GM12873 (cell line): ENCODE measurements at regions not wholly inside any gene's neighbourhood (a gene's known extent, or its start where the extent isn't known, plus 50 kb on each side); places are given as distances from the start of the nearest gene placed in this dataset.

ENCODE experiments used
- TF ChIP-seq, protein P1 (sequence below): IDR thresholded peaks from 2 replicates; pipeline ENCODE4 v1.5.1; 2012; ENCODE audit warnings: low read depth, mild to moderate bottlenecking, moderate library complexity, low read length, control low read depth; ENCODE audit not compliant: insufficient read depth; ENCODE audit errors: missing control alignments

DNA sequence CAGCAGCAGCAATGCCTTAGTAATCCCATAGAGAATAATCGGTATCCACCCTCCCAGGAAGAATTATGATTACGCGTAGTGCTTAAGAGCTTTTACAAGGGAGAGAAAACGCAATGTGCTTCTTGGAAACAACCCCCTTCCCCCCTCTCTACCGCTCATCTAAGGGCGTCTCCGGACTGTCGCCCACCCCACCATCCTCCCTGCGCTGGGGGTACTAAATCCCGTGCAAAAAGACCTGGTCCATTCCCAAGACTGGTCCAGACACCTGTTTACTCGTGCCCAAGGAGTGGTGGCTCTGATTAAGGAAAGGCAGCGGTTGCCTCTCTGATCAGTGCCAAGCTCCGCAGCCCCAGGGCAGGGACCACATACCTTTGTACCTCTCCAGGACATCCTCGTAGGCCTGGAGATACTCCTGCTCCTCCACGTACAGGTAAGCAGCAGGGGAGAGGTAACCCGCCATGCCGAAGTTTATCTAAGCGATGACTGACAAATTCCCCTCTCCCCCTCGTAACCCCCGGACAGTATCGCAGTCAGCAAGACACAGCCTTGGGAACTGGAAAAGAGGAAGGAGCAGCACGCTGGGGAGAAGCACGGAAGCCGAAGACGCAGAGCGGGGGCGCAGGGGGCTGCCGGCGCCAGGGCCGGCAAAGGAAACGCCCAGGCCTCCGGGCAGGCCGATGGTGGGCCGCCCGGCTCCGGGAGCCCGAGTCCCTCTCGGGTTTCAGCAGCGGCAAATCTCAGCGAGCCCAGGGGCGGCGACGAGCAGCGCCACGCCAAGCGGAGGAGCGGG, 112.0 kb upstream of the BEND6 start:
- TF ChIP-seq, protein P1, sequence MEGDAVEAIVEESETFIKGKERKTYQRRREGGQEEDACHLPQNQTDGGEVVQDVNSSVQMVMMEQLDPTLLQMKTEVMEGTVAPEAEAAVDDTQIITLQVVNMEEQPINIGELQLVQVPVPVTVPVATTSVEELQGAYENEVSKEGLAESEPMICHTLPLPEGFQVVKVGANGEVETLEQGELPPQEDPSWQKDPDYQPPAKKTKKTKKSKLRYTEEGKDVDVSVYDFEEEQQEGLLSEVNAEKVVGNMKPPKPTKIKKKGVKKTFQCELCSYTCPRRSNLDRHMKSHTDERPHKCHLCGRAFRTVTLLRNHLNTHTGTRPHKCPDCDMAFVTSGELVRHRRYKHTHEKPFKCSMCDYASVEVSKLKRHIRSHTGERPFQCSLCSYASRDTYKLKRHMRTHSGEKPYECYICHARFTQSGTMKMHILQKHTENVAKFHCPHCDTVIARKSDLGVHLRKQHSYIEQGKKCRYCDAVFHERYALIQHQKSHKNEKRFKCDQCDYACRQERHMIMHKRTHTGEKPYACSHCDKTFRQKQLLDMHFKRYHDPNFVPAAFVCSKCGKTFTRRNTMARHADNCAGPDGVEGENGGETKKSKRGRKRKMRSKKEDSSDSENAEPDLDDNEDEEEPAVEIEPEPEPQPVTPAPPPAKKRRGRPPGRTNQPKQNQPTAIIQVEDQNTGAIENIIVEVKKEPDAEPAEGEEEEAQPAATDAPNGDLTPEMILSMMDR = no peak

DNA sequence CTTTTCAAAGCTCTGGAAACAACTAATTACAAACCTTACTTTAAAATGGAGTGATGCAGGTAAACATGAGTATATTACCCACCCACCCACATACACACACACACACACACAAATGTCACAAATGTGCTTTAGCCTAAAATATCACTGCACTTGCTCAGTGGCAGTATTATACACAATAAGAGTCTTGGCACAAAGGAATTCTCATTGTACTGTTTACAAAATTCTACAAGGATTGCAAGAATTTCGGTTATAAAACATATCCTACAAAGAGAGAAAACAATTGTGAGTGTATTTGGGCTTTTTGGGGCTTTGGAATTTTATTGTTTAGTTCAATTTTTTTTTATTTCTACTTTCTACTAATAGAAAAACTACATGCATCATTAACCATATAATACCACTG, 113.2 kb upstream of the BEND6 start:
- TF ChIP-seq, protein P1 = no peak

DNA sequence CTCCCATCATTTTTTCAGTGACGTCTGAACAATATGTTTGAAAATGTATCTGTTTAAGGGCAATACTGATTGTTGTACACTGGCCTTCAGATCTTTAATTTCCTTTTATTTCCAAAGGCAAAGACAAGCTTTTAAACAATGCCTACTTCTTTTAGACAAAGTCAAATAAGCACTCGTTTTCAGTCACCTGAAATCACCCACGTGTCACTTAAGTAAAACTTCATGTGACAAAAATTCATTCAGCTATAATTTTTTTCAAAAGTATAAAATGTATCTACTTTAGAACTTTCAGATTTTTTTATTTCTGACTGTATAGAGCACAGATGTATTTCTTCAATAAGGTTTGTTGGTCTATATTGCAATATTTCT, 113.5 kb upstream of the BEND6 start:
- TF ChIP-seq, protein P1 = no peak

DNA sequence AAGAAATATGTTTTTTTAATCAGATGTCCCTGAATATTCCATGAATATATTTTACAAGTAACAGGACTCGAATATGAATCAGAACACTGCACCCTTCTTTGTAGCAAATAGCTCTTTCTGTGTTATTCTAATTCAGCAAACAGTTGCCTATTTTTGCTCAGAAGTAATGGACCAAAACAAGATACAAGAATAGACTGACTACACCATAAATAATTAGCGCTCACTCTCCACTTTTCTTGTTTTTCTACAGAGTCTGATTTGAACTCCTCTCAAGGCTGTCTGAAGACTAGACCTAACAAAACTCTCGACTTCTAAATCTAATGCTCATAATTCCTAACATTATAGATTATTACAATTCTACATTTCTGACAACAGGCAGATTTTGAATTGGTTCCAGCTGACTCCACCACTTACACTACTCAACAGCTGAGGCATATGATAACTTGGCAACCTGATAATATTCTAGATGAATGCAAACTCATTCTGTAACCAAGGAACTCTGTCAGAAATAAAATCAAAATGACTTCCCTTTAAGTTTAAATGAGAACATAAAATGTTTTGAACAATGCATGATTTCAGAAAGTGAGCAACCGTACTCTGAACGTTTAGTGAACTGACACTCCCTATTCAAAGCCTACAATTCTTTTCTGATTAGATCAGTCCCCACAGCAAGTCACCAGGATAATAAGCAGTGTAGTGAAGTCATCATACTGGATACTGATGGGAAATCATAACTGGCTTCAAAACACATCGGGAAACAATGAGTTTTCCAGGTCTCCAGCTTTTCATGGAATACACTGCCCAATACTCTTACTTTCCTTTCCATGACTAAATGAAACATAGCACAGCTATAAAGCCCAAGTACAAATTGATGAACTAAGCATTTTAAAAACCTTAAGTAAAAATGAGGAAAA, 114.2 kb upstream of the BEND6 start:
- TF ChIP-seq, protein P1 = no peak

DNA sequence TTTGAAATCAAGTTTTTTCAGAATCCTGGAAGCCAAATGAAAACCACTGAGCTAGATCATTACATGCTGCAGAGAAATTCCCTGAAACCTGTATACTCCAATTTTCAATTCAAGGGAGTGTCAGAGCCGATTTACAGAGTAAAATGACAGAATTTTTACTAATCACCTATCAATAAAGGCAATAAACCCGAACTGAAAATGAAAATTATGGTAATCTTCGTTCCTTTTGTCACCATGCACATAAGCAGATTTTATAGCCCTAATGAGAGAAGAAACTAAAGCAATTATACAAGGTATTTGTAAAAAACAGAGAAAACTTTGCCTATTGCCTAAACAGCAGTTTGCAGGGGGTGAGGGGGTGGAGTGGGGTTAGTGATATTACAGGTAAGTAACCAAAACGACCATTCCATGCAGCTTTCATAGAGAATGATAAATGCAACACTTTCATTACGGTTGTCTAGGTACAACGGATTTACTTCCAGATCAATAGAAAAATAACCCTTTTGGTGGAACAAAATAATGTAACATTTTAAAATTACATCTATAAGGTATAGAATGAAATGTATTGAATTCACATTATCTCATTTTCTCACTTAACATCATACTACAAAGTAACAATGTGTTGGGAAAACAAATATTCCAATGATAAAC, 115.2 kb upstream of the BEND6 start:
- TF ChIP-seq, protein P1 = no peak

DNA sequence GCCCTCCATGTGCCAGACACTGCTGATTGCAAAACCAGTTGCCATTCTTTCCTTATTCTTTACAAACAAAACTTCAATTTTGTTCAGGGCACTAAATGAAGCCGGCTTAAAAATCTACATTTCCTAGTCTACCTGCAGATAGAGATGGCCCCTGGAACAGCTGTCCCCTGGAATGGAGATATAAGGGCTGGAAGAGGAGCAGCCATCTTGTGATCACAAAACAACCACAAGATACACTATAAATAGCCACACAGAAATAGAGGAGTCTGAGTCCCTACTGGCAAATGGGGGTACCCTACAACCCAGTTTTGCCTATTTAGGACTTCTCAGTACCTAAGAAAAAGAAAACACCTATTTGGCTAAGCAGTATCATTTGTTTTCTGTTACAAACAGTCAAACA, 115.9 kb upstream of the BEND6 start:
- TF ChIP-seq, protein P1 = no peak
